ENCODE measurements at regions not wholly inside any gene's neighbourhood (a gene's known extent, or its start where the extent isn't known, plus 50 kb on each side); places are given as distances from the start of the nearest gene placed in this dataset.

DNA sequence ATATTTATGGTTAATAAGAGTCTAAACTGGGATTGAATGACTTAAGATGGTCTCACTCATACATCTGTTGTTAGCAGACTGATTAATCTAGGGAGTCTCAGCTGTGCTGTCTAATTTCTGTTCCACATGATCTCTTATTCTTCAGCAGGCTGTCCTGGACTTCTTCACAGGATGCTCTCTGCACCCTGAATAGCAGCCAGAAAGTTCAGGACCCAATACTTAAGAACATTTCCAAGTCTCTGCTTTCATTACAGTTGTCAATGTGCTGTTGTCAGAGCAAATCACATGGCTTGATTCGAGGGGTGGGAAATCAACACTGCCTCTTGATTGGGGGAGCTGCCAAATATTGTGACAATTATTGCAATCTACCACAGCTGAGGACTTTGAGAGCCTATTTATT, 627.1 kb upstream of the SLC8A1 start:
- TF ChIP-seq, protein P1, sequence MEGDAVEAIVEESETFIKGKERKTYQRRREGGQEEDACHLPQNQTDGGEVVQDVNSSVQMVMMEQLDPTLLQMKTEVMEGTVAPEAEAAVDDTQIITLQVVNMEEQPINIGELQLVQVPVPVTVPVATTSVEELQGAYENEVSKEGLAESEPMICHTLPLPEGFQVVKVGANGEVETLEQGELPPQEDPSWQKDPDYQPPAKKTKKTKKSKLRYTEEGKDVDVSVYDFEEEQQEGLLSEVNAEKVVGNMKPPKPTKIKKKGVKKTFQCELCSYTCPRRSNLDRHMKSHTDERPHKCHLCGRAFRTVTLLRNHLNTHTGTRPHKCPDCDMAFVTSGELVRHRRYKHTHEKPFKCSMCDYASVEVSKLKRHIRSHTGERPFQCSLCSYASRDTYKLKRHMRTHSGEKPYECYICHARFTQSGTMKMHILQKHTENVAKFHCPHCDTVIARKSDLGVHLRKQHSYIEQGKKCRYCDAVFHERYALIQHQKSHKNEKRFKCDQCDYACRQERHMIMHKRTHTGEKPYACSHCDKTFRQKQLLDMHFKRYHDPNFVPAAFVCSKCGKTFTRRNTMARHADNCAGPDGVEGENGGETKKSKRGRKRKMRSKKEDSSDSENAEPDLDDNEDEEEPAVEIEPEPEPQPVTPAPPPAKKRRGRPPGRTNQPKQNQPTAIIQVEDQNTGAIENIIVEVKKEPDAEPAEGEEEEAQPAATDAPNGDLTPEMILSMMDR (IDR thresholded peaks at IDR 0.05), result no peak
- no peak overlapping the region for H3K27ac ChIP-seq

DNA sequence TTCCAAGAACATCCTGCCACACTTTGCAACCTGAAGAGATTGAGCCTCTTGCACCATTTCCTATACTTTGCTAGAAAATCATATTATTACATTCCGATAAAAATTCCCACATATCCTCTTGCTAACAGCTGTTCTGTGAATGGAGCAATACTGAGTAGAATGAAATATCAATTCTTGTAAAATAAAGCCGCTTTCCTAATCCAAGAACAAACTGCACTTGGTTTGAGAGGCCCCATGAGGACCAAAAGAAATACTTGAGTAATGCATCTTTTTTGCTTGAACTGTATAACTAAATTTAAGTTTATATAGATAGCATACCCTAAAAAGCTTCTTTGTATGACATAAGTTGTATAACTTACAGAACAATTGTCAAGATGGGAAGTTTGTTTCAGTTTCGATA, 632.4 kb upstream of the SLC8A1 start:
- H3K9me3 ChIP-seq, result no peaks in the 10 kb centered on the region
- intact Hi-C loops (cut with DNase I), result no loop called here
- DNase-seq (ENCODE audit: low spot score in 2 of 2), result no peak

More for the DNA sequence above, 627.1 kb upstream of the SLC8A1 start:
- Histone ChIP-seq H3K27me3 (no peaks in the 10 kb centered on the region), H3K4me1 (no peaks in the 10 kb centered on the region), H3K9me3 (no peaks in the 10 kb centered on the region), H3K36me3 (no peaks in the 10 kb centered on the region), H3K4me3 (no peak overlapping the region)
- no peak for DNase-seq (ENCODE audit: low spot score in 2 of 2)
- intact Hi-C loops (cut with DNase I), result no loop called here

GRCh38 chr2:41087946-41088345, 636.1 kb upstream of the SLC8A1 start:
- Histone ChIP-seq H3K27me3 (no peaks in the 10 kb centered on the region), H3K4me1 (no peaks in the 10 kb centered on the region)

More for the DNA sequence above, 632.4 kb upstream of the SLC8A1 start:
- H3K4me1 ChIP-seq, result no peaks in the 10 kb centered on the region
- no peaks in the 10 kb centered on the region for H3K36me3 ChIP-seq
- H3K4me3 ChIP-seq, result no peak overlapping the region
- H3K27me3 ChIP-seq, result no peaks in the 10 kb centered on the region
- TF ChIP-seq, protein P1 (IDR thresholded peaks at IDR 0.05), result no peak
- no peak overlapping the region for H3K27ac ChIP-seq

DNA sequence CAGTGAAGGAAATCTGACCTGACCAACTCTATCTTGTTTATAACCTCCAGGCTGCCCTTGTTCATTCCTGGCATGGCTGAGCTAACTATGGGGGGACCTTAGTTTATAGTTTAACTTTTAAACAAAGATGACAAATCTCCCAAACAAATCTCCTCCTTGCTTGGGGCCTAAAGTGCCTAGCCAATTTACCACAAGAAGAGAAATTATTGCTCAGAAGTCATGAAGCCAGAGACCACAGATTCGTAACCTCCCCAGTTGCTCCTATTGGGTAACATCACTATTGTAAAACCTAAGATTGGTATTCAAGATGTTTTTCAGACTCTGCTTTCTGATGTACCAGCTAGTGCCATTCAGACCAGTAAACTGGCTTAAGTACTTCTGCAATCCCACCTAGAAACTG, 649.4 kb upstream of the SLC8A1 start:
- Histone ChIP-seq H3K4me1 (no peaks in the 10 kb centered on the region), H3K27me3 (no peaks in the 10 kb centered on the region), H3K4me3 (no peak overlapping the region), H3K36me3 (no peaks in the 10 kb centered on the region), H3K27ac (no peak overlapping the region), H3K9me3 (no peaks in the 10 kb centered on the region)
- intact Hi-C loops (cut with DNase I), result no loop called here
- no peak for DNase-seq (ENCODE audit: low spot score in 2 of 2)
- TF ChIP-seq, protein P1 (IDR thresholded peaks at IDR 0.05), result no peak

More at GRCh38 chr2:41087946-41088345, 636.1 kb upstream of the SLC8A1 start:
- H3K9me3 ChIP-seq, result no peaks in the 10 kb centered on the region
- no peaks in the 10 kb centered on the region for H3K36me3 ChIP-seq
- TF ChIP-seq, protein P1 (IDR thresholded peaks at IDR 0.05), result no peak
- intact Hi-C loops (cut with DNase I), result no loop called here
- no peak overlapping the region for H3K4me3 ChIP-seq
- H3K27ac ChIP-seq, result no peak overlapping the region
- DNase-seq (ENCODE audit: low spot score in 2 of 2), result no peak

DNA sequence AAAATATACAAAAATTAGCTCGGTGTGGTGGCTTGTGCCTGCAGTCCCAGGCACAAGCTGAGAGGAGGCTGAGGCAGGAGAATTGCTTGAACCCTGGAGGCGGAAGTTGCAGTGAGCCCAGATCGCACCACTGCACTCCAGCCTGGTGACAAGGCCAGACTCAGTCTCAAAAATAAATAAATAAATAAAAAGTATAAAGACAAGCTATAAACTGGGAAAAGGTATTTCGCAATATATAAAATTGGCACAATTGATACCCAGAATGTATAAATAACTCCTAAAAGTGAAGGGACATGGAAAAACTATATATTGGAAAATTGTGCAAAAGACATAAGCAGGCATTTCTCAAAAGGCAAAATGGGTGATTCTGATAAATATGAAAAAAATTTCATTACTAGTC, 657.9 kb upstream of the SLC8A1 start:
- DNase-seq (ENCODE audit: low spot score in 2 of 2), result no peak
- TF ChIP-seq, protein P1 (IDR thresholded peaks at IDR 0.05), result no peak
- intact Hi-C loops (cut with DNase I), result no loop called here
- no peaks in the 10 kb centered on the region for H3K9me3 ChIP-seq
- H3K4me3 ChIP-seq, result no peak overlapping the region
- no peaks in the 10 kb centered on the region for H3K27me3 ChIP-seq
- H3K36me3 ChIP-seq, result no peaks in the 10 kb centered on the region
- H3K27ac ChIP-seq, result no peak overlapping the region
- H3K4me1 ChIP-seq, result no peaks in the 10 kb centered on the region

All from ascending aorta (tissue), 2 donors.